Endothelial cell of umbilical vein (primary cell): ENCODE measurements at regions not wholly inside any gene's neighbourhood (a gene's known extent, or its start where the extent isn't known, plus 50 kb on each side); places are given as distances from the start of the nearest gene placed in this dataset.

Experiments used
- BruUV-seq: library from RNA; stranded (reverse); fragments of 400-500 nt; replicated peaks from 2 replicates; lab custom pipeline; 2021; lab: Mats Ljungman, UMichigan
- CTCF ChIA-PET: fragments of 300-600, 350-600 bp; sonication (Branson Sonifier 250); formaldehyde crosslinking; loops from one replicate; lab custom pipeline; 2021; ENCODE audit warnings: antibody characterized with exemption, inconsistent platforms; lab: Charles Lee
- POLR2A ChIA-PET: fragments of 300-600, 350-600 bp; sonication (Branson Sonifier 250); formaldehyde crosslinking; loops from one replicate; lab custom pipeline; 2021; ENCODE audit warnings: antibody characterized with exemption, inconsistent platforms; lab: Charles Lee
- DNase-seq: peaks from one replicate; pipeline ENCODE4 v3.0.0-alpha.2; 2011; ENCODE audit warnings: low read depth, low spot score
- FAIRE-seq: peaks from 2 replicates; lab custom pipeline; 2011; peaks lifted over from hg19 to GRCh38; lab: Jason Lieb, UNC
- H2AFZ ChIP-seq: 2 replicates; pipeline ENCODE4 v1.6.0; 2012; ENCODE audit warnings: low read depth, low read length, control low read depth, inconsistent platforms
- H3K27ac ChIP-seq: 2 replicates; pipeline ENCODE4 v1.5.1; 2011; ENCODE audit warnings: low read depth, mild to moderate bottlenecking, control low read depth, low read length, moderate library complexity; ENCODE audit not compliant: insufficient read depth
- H3K27me3 ChIP-seq, 2 experiments: 2 replicates each; pipeline versions ENCODE4 v1.6.0 to v1.6.1; 2011; ENCODE audit warnings: low read length in 2 of 2, mixed read lengths in 1 of 2; ENCODE audit not compliant: control insufficient read depth in 2 of 2, insufficient read depth in 2 of 2
- H3K36me3 ChIP-seq, 2 experiments: 2 replicates in 1 of 2; 3 replicates in 1 of 2; pipeline ENCODE4 v1.5.1; 2011; ENCODE audit warnings: low read length in 2 of 2, mild to moderate bottlenecking in 1 of 2, moderate library complexity in 1 of 2; ENCODE audit not compliant: control insufficient read depth in 2 of 2, insufficient read depth in 2 of 2; ENCODE audit errors: extremely low read depth in 1 of 2
- H3K4me1 ChIP-seq: 3 replicates; pipeline ENCODE4 v1.5.1; 2011; ENCODE audit warnings: mild to moderate bottlenecking, low read length; ENCODE audit not compliant: control insufficient read depth, insufficient read depth; ENCODE audit errors: extremely low read depth
- H3K4me2 ChIP-seq: 2 replicates; pipeline ENCODE4 v1.6.1; 2011; ENCODE audit warnings: low read length, control low read depth, mixed read lengths; ENCODE audit not compliant: insufficient read depth
- H3K4me3 ChIP-seq, 3 experiments: fragments of 200-600 bp in 1 of 3; sonication (generic), shearing (Covaris generic) in 1 of 3; replicated peaks in 1 of 3; 2 replicates each; pipeline ENCODE4 v1.5.1; 2011 to 2016; ENCODE audit warnings: control low read depth in 3 of 3, low read length in 3 of 3, mild to moderate bottlenecking in 2 of 3, inconsistent platforms in 1 of 3, low read depth in 1 of 3, moderate library complexity in 1 of 3; ENCODE audit not compliant: insufficient read depth in 1 of 3
- H3K79me2 ChIP-seq: 2 replicates; pipeline ENCODE4 v1.6.0; 2012; ENCODE audit warnings: low read length, inconsistent platforms; ENCODE audit not compliant: control insufficient read depth, insufficient read depth
- H3K9ac ChIP-seq: replicated peaks from 2 replicates; pipeline ENCODE3; 2011; ENCODE audit warnings: low read length, control low read depth; ENCODE audit not compliant: insufficient read depth; ENCODE audit errors: extremely low read depth
- H3K9me1 ChIP-seq: replicated peaks from 3 replicates; pipeline ENCODE4 v1.6.0; 2011; ENCODE audit warnings: mild to moderate bottlenecking, low read length; ENCODE audit not compliant: control insufficient read depth, insufficient read depth; ENCODE audit errors: extremely low read depth
- H3K9me3 ChIP-seq: replicated peaks from 2 replicates; pipeline ENCODE4 v1.5.1; 2012; ENCODE audit warnings: low read length, inconsistent platforms; ENCODE audit not compliant: control insufficient read depth, insufficient read depth
- H4K20me1 ChIP-seq: replicated peaks from 2 replicates; pipeline ENCODE3; 2011; ENCODE audit warnings: mild to moderate bottlenecking, low read length; ENCODE audit not compliant: control insufficient read depth, insufficient read depth; ENCODE audit errors: extremely low read depth
- CTCF ChIP-seq, 2 donors: IDR thresholded peaks; 1 replicate in 1 of 2; 2 replicates in 1 of 2; pipeline ENCODE4 v1.5.1; 2011; ENCODE audit warnings: low read length in 2 of 2, mild to moderate bottlenecking in 2 of 2, moderate library complexity in 2 of 2, control low read depth in 1 of 2, inconsistent platforms in 1 of 2, low read depth in 1 of 2; ENCODE audit not compliant: insufficient read depth in 1 of 2; ENCODE audit errors: extremely low read depth in 1 of 2
- EZH2 ChIP-seq: IDR thresholded peaks from 2 replicates; pipeline ENCODE4 v1.6.1; 2012; ENCODE audit warnings: borderline replicate concordance, low read depth, mild to moderate bottlenecking, moderate library complexity, low read length, inconsistent platforms; ENCODE audit not compliant: severe bottlenecking
- FOS ChIP-seq: IDR thresholded peaks from 2 replicates; pipeline ENCODE4 v1.6.1; 2011; ENCODE audit warnings: mild to moderate bottlenecking, low read length, moderate library complexity, borderline replicate concordance; ENCODE audit not compliant: insufficient read depth
- GATA2 ChIP-seq: IDR thresholded peaks from 2 replicates; pipeline ENCODE4 v1.7.0; 2011; ENCODE audit warnings: low read depth, mild to moderate bottlenecking, moderate library complexity, mixed read lengths, low read length; ENCODE audit not compliant: insufficient read length, insufficient read depth
- JUN ChIP-seq: IDR thresholded peaks from 2 replicates; pipeline ENCODE4 v1.6.1; 2011; ENCODE audit warnings: borderline replicate concordance, low read depth; ENCODE audit not compliant: insufficient read length, insufficient read depth
- MAX ChIP-seq: IDR thresholded peaks from 2 replicates; pipeline ENCODE4 v1.6.1; 2011; ENCODE audit not compliant: insufficient read depth, insufficient read length
- MYC ChIP-seq: IDR thresholded peaks from one replicate; pipeline ENCODE4 v1.6.1; 2011; ENCODE audit warnings: mild to moderate bottlenecking, low read depth, low read length
- POLR2A ChIP-seq: IDR thresholded peaks from 2 replicates; pipeline ENCODE4 v1.6.1; 2012; ENCODE audit warnings: low read depth, mild to moderate bottlenecking, control low read depth, low read length
- POLR2AphosphoS5 ChIP-seq: IDR thresholded peaks from 2 replicates; pipeline ENCODE4 v1.6.1; 2012; ENCODE audit warnings: low read depth, mild to moderate bottlenecking, control low read depth, low read length, moderate library complexity; ENCODE audit not compliant: insufficient read depth
- dilution Hi-C: fragments of 300-500 bp; cut with MboI; formaldehyde crosslinking; loops from one replicate; pipeline ENCODE4 v1.15.0; 2019; ENCODE audit warnings: low sequenced_read_pairs; ENCODE audit not compliant: extremely low pct_ligation_motif_present
- intact Hi-C: fragments of 100-400 bp; cut with micrococcal nuclease; formaldehyde crosslinking; loops from one replicate; pipeline ENCODE4 v1.10.0; 2022

GRCh38 chr5:145701404-145701803, 133.7 kb downstream of the PRELID2 start:
- FAIRE-seq, result no peak

GRCh38 chr5:145699846-145700245, 135.3 kb downstream of the PRELID2 start:
- dilution Hi-C loops, result no loop called here
- no peak for FAIRE-seq

More at GRCh38 chr5:145701404-145701803, 133.7 kb downstream of the PRELID2 start:
- ChIA-PET CTCF (interaction anchor here (2.0 to 2.9 kb wide), 3 partner anchors 17 to 125 kb away, joined by 6 to 20 read pairs (median 11); no protein-coding TSS in a partner anchor), POLR2A (no interaction called here)
- Histone ChIP-seq H2AFZ (no peak overlapping the region), H3K9me1 (no peaks in the 10 kb centered on the region), H3K9me3 (no peaks in the 10 kb centered on the region), H3K36me3 (no peaks in the 10 kb centered on the region), H3K4me2 (no peak overlapping the region), H3K4me1 (no peaks in the 10 kb centered on the region), H3K79me2 (no peaks in the 10 kb centered on the region), H3K9ac (no peak overlapping the region), H4K20me1 (no peaks in the 10 kb centered on the region), H3K27ac (no peak overlapping the region), H3K27me3 (no peaks in the 10 kb centered on the region), H3K4me3 (no peak overlapping the region)
- BruUV-seq, result no TSS peak
- intact Hi-C loops (loop anchor here (1.0 to 10.0 kb wide), 3 partner anchors 111 to 723 kb away; no protein-coding TSS in a partner anchor), dilution Hi-C loops (no loop called here)
- no peak for DNase-seq
- TF ChIP-seq POLR2A, result no peak
- peak in 1 of 2 donors; percentile 2 for TF ChIP-seq CTCF (IDR thresholded peaks at IDR 0.05; ENCODE audit: extremely low read depth in 1 of 2, insufficient read depth in 1 of 2, low read depth in 1 of 2, low read length in 2 of 2)

More at GRCh38 chr5:145699846-145700245, 135.3 kb downstream of the PRELID2 start:
- Histone ChIP-seq H3K4me2 (no peak overlapping the region), H2AFZ (no peak overlapping the region), H3K9me1 (no peaks in the 10 kb centered on the region), H3K4me1 (no peaks in the 10 kb centered on the region), H3K4me3 (no peak overlapping the region), H3K27ac (no peak overlapping the region), H3K36me3 (no peaks in the 10 kb centered on the region), H3K9me3 (no peaks in the 10 kb centered on the region), H3K9ac (no peak overlapping the region), H3K27me3 (no peaks in the 10 kb centered on the region), H3K79me2 (no peaks in the 10 kb centered on the region), H4K20me1 (no peaks in the 10 kb centered on the region)
- BruUV-seq, result no TSS peak
- DNase-seq, result no peak
- intact Hi-C loops, result loop anchor here (5.0 to 10.0 kb wide), 3 partner anchors 432 to 1498 kb away; no protein-coding TSS in a partner anchor
- no peak for TF ChIP-seq GATA2
- no peak for TF ChIP-seq POLR2A
- no peak for TF ChIP-seq FOS
- TF ChIP-seq CTCF (IDR thresholded peaks at IDR 0.05; ENCODE audit: extremely low read depth in 1 of 2, insufficient read depth in 1 of 2, low read depth in 1 of 2, low read length in 2 of 2), result no peak
- no peak for TF ChIP-seq EZH2
- no peak for TF ChIP-seq MYC
- no peak for TF ChIP-seq JUN
- TF ChIP-seq POLR2AphosphoS5, result no peak
- TF ChIP-seq MAX, result no peak
- ChIA-PET POLR2A (no interaction called here), CTCF (interaction anchor here (1.0 to 3.2 kb wide), 4 partner anchors 18 to 348 kb away, joined by 4 to 20 read pairs (median 4); no protein-coding TSS in a partner anchor)
